H7 (cell line): ENCODE measurements at regions not wholly inside any gene's neighbourhood (a gene's known extent, or its start where the extent isn't known, plus 50 kb on each side); places are given as distances from the start of the nearest gene placed in this dataset.
"Not testable (repeated sequence)": the region's sequence is repeated elsewhere in the genome, so short reads cannot be mapped to it uniquely, and the experiment has no call there.

Experiments used
- DNase-seq: peaks from one replicate; pipeline ENCODE4 v3.0.0; 2012
- H3K27me3 ChIP-seq: 2 replicates; pipeline ENCODE4 v1.6.0; 2011; ENCODE audit warnings: mild to moderate bottlenecking, low read length; ENCODE audit not compliant: control insufficient read depth, insufficient read depth
- H3K36me3 ChIP-seq: replicated peaks from 2 replicates; pipeline ENCODE4 v1.5.1; 2011; ENCODE audit warnings: low read length; ENCODE audit not compliant: control insufficient read depth, insufficient read depth
- H3K4me3 ChIP-seq: 2 replicates; pipeline ENCODE4 v1.5.1; 2011; ENCODE audit warnings: low read depth, mild to moderate bottlenecking, control low read depth, low read length, moderate library complexity; ENCODE audit not compliant: insufficient read depth

DNA sequence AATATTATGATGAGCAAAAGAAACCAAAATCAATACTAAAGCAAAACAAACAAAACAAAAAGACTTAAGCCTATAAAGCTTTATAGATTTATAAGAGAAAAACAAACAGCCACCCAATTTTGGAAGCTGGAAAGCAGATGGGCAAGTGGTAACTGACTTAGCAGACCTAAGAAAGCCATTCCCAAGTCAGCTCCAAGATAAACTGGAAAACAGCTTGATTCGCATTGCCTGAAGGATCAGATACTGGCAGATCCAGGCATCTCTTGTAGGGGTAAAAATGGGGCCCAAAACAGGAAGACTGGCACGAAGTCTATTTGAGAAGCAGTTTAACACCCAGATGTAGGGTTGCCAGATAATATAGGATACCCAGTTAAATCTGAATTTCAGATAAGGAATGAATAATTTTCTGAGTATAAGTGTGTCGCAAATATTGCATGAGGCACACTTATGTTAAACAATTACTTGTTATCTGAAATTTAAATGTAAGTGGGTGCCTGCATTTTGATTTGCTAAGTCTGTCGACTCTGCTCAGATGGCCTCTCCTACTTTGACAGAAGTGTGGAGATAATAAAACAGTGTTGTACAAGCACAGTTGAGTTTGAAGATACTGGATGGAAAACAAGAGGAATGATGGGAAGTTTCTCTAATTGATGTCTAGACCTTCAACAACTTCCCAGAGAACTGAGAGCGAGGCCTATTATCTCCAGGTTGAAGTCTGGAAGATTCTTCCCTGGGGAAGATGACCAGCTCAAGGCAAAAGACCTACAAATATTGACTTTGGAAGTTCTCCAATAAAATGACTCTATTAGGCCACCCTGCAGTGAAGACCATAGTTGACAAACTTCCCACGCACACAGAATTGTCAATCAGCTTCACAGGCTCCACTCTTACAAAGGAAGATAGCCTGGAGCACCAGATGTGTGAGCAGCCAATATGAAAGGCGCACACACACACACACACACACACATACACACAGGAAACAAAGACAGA, 113.4 kb downstream of the FAM50B start:
- Histone ChIP-seq H3K36me3 (no peaks in the 10 kb centered on the region), H3K4me3 (no peak overlapping the region), H3K27me3 (no peaks in the 10 kb centered on the region)
- no peak for DNase-seq

DNA sequence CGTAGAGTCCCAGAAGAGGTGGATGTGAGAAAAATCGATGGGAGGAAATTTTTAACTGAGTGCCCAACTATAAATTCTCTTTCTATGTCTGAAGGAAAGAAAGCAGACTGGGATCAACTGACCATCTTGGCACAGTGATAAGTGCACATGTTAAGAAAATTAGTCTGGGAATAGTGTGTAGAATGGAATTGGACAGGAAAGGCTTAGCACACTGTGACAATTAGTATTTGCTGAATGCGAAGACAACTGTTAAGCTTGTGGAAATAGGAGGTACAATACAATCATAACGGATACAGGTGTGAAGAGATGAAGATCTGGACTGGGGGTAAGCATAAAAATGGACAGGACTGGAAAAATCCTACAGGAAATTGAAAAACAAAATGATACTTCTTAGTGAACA, 114.3 kb downstream of the FAM50B start:
- Histone ChIP-seq H3K36me3 (no peaks in the 10 kb centered on the region), H3K4me3 (no peak overlapping the region), H3K27me3 (no peaks in the 10 kb centered on the region)
- no peak for DNase-seq

DNA sequence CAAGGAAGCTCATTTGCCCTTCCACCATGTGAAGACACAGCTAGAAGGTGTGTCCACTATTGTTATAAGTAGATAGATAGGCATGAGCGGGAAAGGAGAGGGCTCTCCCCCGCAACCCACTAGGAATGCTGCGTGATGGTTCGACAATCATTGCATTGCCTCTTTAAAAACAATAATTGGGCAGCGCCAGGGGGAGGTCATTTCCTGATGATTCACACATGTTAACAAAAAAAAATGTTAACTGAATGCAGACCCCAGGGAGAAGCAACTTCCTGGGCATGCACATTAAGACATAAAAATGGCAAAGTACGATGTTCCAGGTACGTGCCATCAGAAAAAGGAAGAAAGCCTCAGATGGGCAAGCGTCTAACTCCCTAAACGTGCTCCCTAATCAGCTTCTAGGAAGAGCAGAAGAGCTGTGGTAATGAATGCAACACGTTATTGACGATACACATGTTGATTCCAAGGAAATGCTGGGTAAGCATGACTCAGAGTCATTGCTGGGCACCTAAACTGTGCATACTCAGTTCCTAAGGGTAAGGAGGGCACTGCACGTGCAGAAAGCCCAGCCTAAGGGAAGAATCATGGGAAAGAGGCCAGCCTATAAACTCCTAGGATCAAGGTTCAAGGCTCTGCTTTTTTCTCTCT, 113.7 kb downstream of the FAM217A start:
- Histone ChIP-seq H3K36me3 (no peaks in the 10 kb centered on the region), H3K4me3 (no peak overlapping the region), H3K27me3 (no peaks in the 10 kb centered on the region)
- DNase-seq: no peak

DNA sequence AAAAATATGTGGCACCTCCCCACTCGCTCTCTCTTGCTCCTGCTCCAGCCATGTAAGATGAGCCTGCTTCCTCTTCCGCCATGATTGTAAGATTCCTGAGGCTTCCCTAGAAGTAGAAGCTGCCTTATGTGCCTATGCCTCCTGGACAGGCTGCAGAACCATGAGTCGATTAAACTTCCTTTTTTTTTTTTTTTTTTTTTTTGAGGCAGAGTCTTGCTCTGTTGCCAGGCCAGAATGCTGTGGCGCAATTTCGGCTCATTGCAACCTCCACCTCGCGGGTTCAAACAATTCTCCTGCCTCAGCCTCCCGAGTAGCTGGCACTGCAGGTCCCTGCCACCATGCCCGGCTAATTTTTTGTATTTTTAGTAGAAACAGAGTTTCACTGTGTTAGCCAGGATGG, 112.5 kb downstream of the FAM217A start:
- Histone ChIP-seq H3K4me3 (no peak overlapping the region), H3K36me3 (no peaks in the 10 kb centered on the region), H3K27me3 (no peaks in the 10 kb centered on the region)
- no peak for DNase-seq

DNA sequence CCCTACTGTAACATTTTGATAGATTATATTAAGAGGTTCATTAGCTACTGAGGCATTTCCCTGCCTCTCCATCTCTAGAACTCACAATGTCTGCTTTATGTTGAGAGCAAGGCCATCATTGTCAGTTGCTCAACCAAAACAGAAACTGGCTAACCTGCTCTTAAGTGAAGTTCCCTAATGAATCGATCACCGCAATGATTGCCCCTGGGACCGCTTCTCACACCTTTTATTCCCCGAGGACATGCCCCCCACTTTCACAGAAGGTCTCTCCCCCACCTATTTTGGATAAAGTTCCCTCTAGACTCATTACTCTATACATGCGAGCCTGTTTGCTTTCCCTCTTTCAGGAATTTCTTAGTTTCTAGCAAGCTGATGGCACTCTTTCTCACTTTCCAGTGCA, 108.8 kb downstream of the FAM217A start:
- Histone ChIP-seq H3K4me3 (no peak overlapping the region), H3K36me3 (no peaks in the 10 kb centered on the region), H3K27me3 (no peaks in the 10 kb centered on the region)
- no peak for DNase-seq

DNA sequence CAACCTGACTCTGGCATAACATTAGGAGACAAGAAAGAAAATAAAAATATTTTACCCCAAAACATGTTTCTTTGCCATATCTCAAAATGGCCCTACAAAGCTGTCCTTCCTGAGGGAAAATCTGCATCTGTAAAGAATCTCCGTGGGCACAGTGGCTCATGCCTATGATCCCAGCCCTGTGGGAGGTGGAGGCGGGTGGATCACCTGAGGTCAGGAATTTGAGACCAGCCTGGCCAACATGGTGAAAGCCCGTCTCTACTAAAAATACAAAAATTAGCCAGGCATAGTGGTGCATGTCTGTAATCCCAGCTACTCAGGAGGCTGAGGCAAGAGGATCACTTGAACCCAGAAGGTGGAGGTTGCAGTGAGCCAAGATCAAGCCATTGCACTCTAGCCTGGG, 105.8 kb downstream of the FAM217A start:
- not testable (repeated sequence) for H3K4me3 ChIP-seq, H3K36me3 ChIP-seq, DNase-seq, H3K27me3 ChIP-seq

DNA sequence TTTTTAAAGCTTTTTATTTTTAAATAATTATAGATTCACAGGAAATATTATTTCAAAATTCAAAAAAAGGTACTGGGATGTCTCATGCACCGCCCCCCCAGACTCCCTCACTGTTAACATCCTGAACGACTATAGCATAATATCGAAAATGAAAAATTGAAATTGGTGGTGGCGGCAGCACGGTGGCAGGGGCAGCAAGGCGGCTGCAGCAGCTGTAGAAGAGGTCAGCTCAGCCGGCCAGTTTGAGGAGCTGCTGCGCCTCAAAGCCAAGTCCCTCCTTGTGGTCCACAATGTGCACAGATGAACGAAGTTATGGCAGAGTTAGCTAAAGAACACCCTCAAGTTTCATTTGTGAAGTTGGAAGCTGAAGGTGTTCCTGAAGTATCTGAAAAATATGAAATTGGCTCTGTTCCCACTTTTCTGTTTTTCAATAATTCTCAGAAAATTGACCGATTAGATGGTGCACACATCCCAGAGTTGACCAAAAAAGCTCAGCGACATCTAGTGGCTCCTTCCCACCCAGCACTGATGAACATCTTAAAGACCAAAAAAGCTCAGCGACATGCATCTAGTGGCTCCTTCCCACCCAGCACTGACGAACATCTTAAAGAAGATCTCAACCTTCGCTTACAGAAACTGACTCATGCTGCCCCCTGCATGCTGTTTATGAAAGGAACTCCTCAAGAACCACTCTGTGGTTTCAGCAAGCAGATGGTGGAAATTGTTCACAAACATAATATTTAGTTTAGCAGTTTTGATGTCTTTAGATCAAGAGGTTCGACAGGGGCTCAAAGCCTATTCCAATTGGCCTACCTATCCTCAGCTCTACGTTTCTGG, 100.8 kb downstream of the FAM217A start:
- Histone ChIP-seq H3K4me3 (no peak overlapping the region), H3K27me3 (no peaks in the 10 kb centered on the region), H3K36me3 (no peaks in the 10 kb centered on the region)
- peak; percentile 54 for DNase-seq

DNA sequence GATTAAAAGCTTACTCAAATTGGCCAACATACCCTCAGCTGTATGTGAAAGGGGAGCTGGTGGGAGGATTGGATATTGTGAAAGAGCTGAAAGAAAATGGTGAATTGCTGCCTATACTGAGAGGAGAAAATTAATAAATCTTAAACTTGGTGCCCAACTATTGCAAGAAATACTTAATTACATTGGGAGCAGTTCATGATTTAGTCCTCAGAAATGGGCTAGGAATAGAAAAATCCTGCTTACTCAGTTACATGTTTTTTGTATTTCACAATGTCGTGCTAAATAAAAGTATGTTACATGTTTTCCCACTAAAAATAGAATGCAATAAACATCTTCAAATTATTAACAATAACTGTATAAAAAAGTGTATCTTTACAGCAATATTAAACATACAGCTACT, 100.0 kb downstream of the FAM217A start:
- H3K27me3 ChIP-seq, H3K36me3 ChIP-seq, DNase-seq, H3K4me3 ChIP-seq: not testable (repeated sequence)

DNA sequence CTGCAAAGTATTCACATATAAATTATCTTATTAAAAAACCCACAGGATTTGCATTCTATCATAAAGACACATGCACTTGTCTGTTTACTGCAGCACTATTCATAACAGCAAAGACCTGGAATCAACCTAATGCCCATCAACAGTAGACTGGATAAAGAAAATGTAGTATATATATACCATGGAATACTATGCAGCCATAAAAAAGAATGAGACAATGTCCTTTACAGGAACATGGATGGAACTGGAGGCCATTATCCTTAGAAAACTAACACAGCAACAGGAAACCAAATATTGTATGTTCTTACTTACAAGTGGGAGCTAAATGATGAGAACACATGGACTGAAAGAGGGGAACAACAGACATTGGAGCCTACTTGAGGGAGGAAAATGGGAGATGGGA, 97.0 kb downstream of the FAM217A start:
- Histone ChIP-seq H3K4me3 (no peak overlapping the region), H3K36me3 (no peaks in the 10 kb centered on the region), H3K27me3 (no peaks in the 10 kb centered on the region)
- DNase-seq: no peak

DNA sequence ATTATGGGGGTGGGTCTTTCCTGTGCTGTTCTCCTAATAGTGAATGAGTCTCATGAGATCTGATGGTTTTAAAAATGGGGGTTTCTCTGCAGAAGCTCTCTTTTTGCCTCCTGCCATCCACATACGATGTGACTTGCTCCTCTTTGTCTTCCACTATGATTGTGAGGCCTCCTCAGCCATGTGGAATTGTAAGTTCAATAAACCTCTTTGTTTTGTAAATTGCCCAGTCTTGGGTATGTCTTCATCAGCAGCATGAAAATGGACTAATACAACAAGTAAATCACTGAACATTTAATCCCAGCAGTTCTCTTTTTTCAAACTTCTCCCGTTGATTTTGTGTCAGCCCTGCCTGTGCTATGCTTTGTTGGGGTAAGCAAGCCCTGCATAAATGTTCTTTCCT, 95.2 kb downstream of the FAM217A start:
- no peak overlapping the region for H3K4me3 ChIP-seq
- DNase-seq: no peak
- H3K27me3 ChIP-seq: no peaks in the 10 kb centered on the region
- H3K36me3 ChIP-seq: no peaks in the 10 kb centered on the region

DNA sequence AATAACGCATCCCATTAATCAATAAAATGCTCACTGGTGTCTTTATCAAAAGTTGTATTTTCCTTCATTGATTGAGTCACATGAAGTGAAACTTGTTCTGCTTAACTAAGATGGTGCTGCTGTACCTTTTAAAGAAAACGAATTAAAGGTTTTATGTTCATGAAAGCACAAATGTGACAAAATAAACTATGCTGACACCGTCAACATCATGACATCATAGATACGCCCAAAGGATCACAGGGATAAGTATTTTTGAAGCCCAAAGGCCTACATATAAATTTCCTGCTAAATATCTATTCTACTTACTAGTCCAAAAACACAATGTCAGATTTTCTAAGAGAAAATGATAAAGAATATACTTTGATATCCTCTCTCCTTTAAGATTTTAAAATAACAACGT, 94.4 kb downstream of the FAM217A start:
- Histone ChIP-seq H3K27me3 (no peaks in the 10 kb centered on the region), H3K36me3 (no peaks in the 10 kb centered on the region), H3K4me3 (no peak overlapping the region)
- no peak for DNase-seq

DNA sequence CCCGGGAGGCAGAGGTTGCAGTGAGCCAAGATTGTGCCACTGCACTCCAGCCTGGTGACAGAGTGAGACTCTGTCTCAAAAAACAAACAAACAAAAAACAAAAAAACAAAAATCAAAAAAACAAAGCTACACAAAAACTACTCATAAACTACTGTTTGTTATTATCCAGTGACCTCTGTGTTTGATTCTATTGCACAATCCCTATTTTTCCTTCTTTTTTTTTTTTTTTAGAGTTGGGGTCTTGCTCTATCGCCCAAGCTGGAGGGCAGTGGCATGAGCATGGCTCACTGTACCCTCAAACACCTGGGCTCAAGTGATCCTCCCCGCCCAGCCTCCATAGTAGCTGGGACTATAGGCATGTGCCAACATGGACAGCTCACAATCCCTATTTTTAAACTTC, 92.7 kb downstream of the FAM217A start:
- Histone ChIP-seq H3K27me3 (no peaks in the 10 kb centered on the region), H3K4me3 (no peak overlapping the region), H3K36me3 (no peaks in the 10 kb centered on the region; the same call in 1 of the 2 replicates)
- no peak for DNase-seq

DNA sequence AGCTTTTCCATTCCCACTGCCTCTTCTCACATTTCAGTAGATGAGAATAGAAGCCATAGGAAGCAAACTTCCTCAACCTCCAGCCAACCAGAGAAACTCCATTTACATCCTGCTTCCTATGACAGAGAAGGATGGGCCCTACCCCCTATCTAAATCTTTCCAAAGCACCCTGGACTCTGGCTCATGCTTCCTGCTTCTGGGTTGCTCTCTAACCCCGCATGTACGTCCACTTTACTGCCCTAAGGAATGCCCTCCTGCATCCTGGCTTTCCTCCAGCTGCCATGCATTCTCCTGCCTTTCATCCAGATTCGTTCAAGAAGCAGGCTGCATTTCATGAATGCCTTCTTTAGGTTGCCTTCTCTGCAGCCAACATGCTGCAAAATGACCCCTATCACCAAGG, 91.9 kb downstream of the FAM217A start:
- no peaks in the 10 kb centered on the region; the same call in 1 of the 2 replicates for H3K36me3 ChIP-seq
- H3K27me3 ChIP-seq: no peaks in the 10 kb centered on the region
- H3K4me3 ChIP-seq: no peak overlapping the region
- no peak for DNase-seq

DNA sequence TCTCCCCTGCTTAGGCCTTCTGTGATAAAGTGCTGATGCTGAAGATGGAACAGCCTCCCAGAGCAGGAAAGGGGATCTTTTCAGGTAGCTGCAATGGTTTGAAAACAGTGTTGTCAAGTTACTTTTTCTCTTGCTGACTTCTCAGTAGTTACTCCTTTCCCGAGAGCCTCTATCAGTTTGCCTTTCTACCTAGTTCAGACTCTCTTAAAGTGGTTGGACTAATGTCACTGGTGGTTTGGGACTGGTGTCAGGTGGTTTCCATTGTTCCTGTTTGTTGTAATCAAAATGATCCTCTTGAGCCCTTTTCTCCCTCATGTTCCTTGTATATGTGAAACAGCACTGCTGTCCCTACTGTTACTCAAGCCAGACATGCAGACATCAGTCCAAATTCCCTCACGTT, 91.4 kb downstream of the FAM217A start:
- H3K36me3 ChIP-seq: no peaks in the 10 kb centered on the region; the same call in 1 of the 2 replicates
- DNase-seq: no peak
- H3K4me3 ChIP-seq: no peak overlapping the region
- no peaks in the 10 kb centered on the region for H3K27me3 ChIP-seq
